Neural cell (in vitro differentiated cells): ENCODE measurements at regions not wholly inside any gene's neighbourhood (a gene's known extent, or its start where the extent isn't known, plus 50 kb on each side); places are given as distances from the start of the nearest gene placed in this dataset.

Source experiments
- H2AFZ ChIP-seq: fragments of 200-600, 300-800 bp; sonication (generic), shearing (Covaris generic); 2 replicates; pipeline ENCODE4 v1.6.0; 2014; ENCODE audit warnings: low read depth, mild to moderate bottlenecking, antibody characterized with exemption, low read length, moderate library complexity
- H3F3A ChIP-seq: fragments of 200-600 bp; shearing (Covaris generic); 2 replicates; pipeline ENCODE4 v1.6.1; 2016; ENCODE audit warnings: mild to moderate bottlenecking, moderate library complexity, mixed read lengths, antibody characterized with exemption, low read length; ENCODE audit not compliant: insufficient read depth, poor library complexity, severe bottlenecking
- H3K27ac ChIP-seq: fragments of 200-600, 300-800 bp; sonication (generic), shearing (Covaris generic); 2 replicates; pipeline ENCODE4 v1.5.1; 2014; ENCODE audit warnings: mild to moderate bottlenecking, low read length, moderate library complexity
- H3K27me3 ChIP-seq: fragments of 300-800, 200-600 bp; sonication (generic), shearing (Covaris generic); 2 replicates; pipeline ENCODE4 v1.6.0; 2014; ENCODE audit warnings: mild to moderate bottlenecking, low read depth, low read length, moderate library complexity; ENCODE audit not compliant: insufficient read depth
- H3K36me3 ChIP-seq: fragments of 300-800, 200-600 bp; sonication (generic), shearing (Covaris generic); 2 replicates; pipeline ENCODE4 v1.5.1; 2014; ENCODE audit warnings: mild to moderate bottlenecking, antibody characterized with exemption, low read length, moderate library complexity; ENCODE audit not compliant: insufficient read depth
- H3K4me2 ChIP-seq: fragments of 300-800, 200-600 bp; sonication (generic), shearing (Covaris generic); 2 replicates; pipeline ENCODE4 v1.6.0; 2014; ENCODE audit warnings: mild to moderate bottlenecking, low read length
- H3K4me3 ChIP-seq: fragments of 300-800, 200-600 bp; sonication (generic), shearing (Covaris generic); 2 replicates; pipeline ENCODE4 v1.5.1; 2014; ENCODE audit warnings: mild to moderate bottlenecking, low read length, moderate library complexity
- H3K79me2 ChIP-seq: fragments of 200-600 bp; shearing (Covaris generic); replicated peaks from 2 replicates; pipeline ENCODE4 v1.6.0; 2014; ENCODE audit warnings: mild to moderate bottlenecking, low read length, moderate library complexity; ENCODE audit not compliant: insufficient read depth
- H3K9ac ChIP-seq: fragments of 300-800, 200-600 bp; sonication (generic), shearing (Covaris generic); 2 replicates; pipeline ENCODE4 v1.6.1; 2016; ENCODE audit warnings: mild to moderate bottlenecking, low read length, mixed read lengths
- H3K9me2 ChIP-seq: fragments of 200-600 bp; shearing (Covaris generic); 2 replicates; pipeline ENCODE4 v1.6.1; 2016; ENCODE audit warnings: mild to moderate bottlenecking, low read length, mixed read lengths; ENCODE audit not compliant: insufficient read depth
- H3K9me3 ChIP-seq: fragments of 200-600, 300-800 bp; sonication (generic), shearing (Covaris generic); 2 replicates; pipeline ENCODE4 v1.6.1; 2016; ENCODE audit warnings: mild to moderate bottlenecking, mixed run types, low read length, moderate library complexity, mixed read lengths
- H4K20me1 ChIP-seq: fragments of 200-600 bp; shearing (Covaris generic); 2 replicates; pipeline ENCODE4 v1.6.1; 2016; ENCODE audit warnings: mild to moderate bottlenecking, mixed run types; ENCODE audit not compliant: insufficient read depth
- CTCF ChIP-seq: fragments of 450-650 bp; IDR thresholded peaks from 2 replicates; pipeline ENCODE4 v1.5.1; 2014; ENCODE audit warnings: antibody characterized with exemption, mild to moderate bottlenecking, moderate library complexity; ENCODE audit not compliant: poor library complexity, severe bottlenecking
- EP300 ChIP-seq: fragments of 450-650 bp; conservative IDR thresholded peaks from 2 replicates; pipeline ENCODE4 v1.6.1; 2014; ENCODE audit warnings: antibody characterized with exemption, mild to moderate bottlenecking, moderate library complexity; ENCODE audit not compliant: poor library complexity, severe bottlenecking
- EZH2 ChIP-seq: fragments of 200-600, 300-800 bp; shearing (Covaris generic), sonication (generic); IDR thresholded peaks from 2 replicates; pipeline ENCODE4 v1.6.1; 2014; ENCODE audit warnings: antibody characterized with exemption, low read length, borderline replicate concordance, mild to moderate bottlenecking; ENCODE audit not compliant: insufficient read depth, poor library complexity, severe bottlenecking
- MXI1 ChIP-seq: fragments of 450-650 bp; conservative IDR thresholded peaks from 2 replicates; pipeline ENCODE4 v1.6.1; 2014; ENCODE audit warnings: antibody characterized with exemption, mild to moderate bottlenecking; ENCODE audit not compliant: poor library complexity, severe bottlenecking
- POLR2AphosphoS5 ChIP-seq: IDR thresholded peaks from 2 replicates; pipeline ENCODE4 v1.6.1; 2012
- RAD21 ChIP-seq: fragments of 450-650 bp; conservative IDR thresholded peaks from 2 replicates; pipeline ENCODE4 v1.6.1; 2014; ENCODE audit warnings: antibody characterized with exemption, mild to moderate bottlenecking, moderate library complexity
- REST ChIP-seq: IDR thresholded peaks from 2 replicates; pipeline ENCODE4 v1.6.1; 2012; ENCODE audit warnings: borderline replicate concordance
- SMC3 ChIP-seq: fragments of 450-650 bp; conservative IDR thresholded peaks from 2 replicates; pipeline ENCODE4 v1.6.1; 2014; ENCODE audit warnings: antibody characterized with exemption, mild to moderate bottlenecking, moderate library complexity; ENCODE audit not compliant: poor library complexity
- TAF1 ChIP-seq: IDR thresholded peaks from 2 replicates; pipeline ENCODE4 v1.6.1; 2012; ENCODE audit warnings: low read depth

DNA sequence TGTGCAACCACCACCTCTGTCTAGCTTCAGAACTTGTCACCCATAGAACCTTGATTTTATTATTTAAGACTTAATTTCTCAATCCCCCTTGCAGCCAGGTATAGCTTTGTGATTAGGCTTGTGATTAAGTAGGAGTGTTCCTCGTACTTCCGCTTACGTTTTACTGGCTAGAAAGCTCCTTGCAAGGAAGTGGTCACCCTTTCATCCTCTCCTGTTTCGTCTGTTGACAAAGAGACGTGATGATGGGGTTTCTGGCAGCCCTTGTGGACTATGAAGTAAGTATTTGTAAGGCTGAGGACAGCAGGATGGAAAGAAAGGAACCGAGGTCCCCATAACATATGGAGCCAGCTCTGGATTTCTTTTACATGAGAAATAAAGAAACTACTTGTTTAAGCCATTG, 86.5 kb upstream of the KDM7A start:
- Histone ChIP-seq H3K9me3 (no peaks in the 10 kb centered on the region), H2AFZ (no peak overlapping the region), H3K36me3 (no peaks in the 10 kb centered on the region), H3K79me2 (no peaks in the 10 kb centered on the region), H3F3A (no peaks in the 10 kb centered on the region), H3K4me3 (no peak overlapping the region), H3K9ac (no peak overlapping the region), H3K27me3 (no peaks in the 10 kb centered on the region), H3K27ac (no peak overlapping the region), H3K4me2 (no peak overlapping the region), H4K20me1 (no peaks in the 10 kb centered on the region), H3K9me2 (no peaks in the 10 kb centered on the region)
- TF ChIP-seq TAF1 (no peak), CTCF (no peak), SMC3 (no peak), EZH2 (no peak), RAD21 (no peak), POLR2AphosphoS5 (no peak), REST (no peak), MXI1 (no peak), EP300 (no peak)

DNA sequence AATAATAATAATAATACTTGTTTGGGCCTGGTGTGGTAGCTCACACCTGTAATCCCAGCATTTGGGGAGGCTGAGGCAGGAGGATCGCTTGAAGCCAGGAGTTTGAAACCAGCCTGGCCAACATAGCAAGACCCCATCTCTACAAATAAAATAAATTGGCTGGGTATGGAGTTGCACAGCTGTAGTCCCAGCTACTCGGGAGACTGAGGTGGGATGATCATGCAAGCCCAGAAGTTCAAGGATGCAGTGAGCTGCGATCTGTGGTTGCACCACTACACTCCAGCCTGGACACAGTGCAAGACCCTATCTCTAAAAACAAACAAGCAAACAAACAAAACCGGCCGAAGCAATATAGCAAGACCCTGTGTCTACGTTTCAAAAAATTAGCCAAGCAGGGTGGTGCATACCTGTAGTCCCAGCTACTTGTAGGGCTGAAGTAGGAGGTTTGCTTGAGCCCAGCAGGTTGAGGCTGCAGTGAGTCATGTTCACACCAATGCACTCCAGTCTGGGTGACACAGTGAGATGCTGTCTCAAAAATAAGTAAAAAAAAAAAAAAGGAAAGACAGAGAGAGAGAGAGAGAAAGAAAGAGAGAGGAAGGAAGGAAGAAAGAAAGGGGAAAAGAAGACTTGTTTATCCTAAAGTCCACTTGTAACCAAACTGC, 85.6 kb upstream of the KDM7A start:
- Histone ChIP-seq H3K4me3 (no peak overlapping the region), H3K9me3 (no peaks in the 10 kb centered on the region), H3K4me2 (no peak overlapping the region), H3K79me2 (no peaks in the 10 kb centered on the region), H2AFZ (no peak overlapping the region), H3K36me3 (no peaks in the 10 kb centered on the region), H3K27me3 (no peaks in the 10 kb centered on the region), H4K20me1 (no peaks in the 10 kb centered on the region), H3K9me2 (no peaks in the 10 kb centered on the region), H3K27ac (no peak overlapping the region), H3F3A (no peaks in the 10 kb centered on the region), H3K9ac (no peak overlapping the region)
- TF ChIP-seq POLR2AphosphoS5 (no peak), REST (no peak), CTCF (no peak), SMC3 (no peak), EP300 (no peak), EZH2 (no peak), RAD21 (no peak), MXI1 (no peak), TAF1 (no peak)
